Vagina (tissue), 2 donors: ENCODE measurements at regions not wholly inside any gene's neighbourhood (a gene's known extent, or its start where the extent isn't known, plus 50 kb on each side); places are given as distances from the start of the nearest gene placed in this dataset.
"Not testable (repeated sequence)": the region's sequence is repeated elsewhere in the genome, so short reads cannot be mapped to it uniquely, and the experiment has no call there.

Source experiments
- POLR2AphosphoS5 ChIP-seq, 2 donors: sonication (generic); formaldehyde crosslinking; IDR thresholded peaks; one replicate each; pipeline ENCODE4 v1.9.0; 2017; ENCODE audit warnings: antibody characterized with exemption in 2 of 2, mild to moderate bottlenecking in 2 of 2, low read depth in 1 of 2; ENCODE audit not compliant: insufficient read depth in 1 of 2
- TF ChIP-seq, protein P1 (sequence below), 3 experiments: fragments of 450-650 bp in 2 of 3; fragments of 200-600 bp in 1 of 3; sonication (generic) in 1 of 3; IDR thresholded peaks; one replicate each; pipeline ENCODE4 v1.5.1; 2017 to 2019; ENCODE audit warnings: antibody characterized with exemption in 3 of 3, mild to moderate bottlenecking in 2 of 3, moderate library complexity in 2 of 3

DNA sequence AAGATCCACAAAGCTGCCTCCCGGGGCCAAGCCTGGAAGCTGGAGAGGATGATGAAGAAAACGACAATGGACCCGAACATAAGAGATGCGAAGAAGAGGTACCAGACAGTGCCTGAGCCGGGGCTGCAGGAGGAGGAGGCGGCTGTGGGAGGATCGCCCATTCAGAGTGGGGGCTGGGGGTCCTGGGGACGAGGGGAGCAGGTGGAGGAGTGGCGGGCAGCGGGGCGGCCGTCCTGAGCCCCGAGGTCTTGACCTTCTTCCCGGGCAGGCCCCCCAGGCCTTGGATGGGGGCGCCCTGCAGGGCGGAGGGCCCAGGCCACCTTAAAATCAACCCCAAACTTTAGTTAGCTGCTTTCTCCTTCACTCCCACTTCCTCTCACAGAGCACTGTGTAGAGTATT is 267.1 kb upstream of the OR11H12 start:
- TF ChIP-seq, protein P1, sequence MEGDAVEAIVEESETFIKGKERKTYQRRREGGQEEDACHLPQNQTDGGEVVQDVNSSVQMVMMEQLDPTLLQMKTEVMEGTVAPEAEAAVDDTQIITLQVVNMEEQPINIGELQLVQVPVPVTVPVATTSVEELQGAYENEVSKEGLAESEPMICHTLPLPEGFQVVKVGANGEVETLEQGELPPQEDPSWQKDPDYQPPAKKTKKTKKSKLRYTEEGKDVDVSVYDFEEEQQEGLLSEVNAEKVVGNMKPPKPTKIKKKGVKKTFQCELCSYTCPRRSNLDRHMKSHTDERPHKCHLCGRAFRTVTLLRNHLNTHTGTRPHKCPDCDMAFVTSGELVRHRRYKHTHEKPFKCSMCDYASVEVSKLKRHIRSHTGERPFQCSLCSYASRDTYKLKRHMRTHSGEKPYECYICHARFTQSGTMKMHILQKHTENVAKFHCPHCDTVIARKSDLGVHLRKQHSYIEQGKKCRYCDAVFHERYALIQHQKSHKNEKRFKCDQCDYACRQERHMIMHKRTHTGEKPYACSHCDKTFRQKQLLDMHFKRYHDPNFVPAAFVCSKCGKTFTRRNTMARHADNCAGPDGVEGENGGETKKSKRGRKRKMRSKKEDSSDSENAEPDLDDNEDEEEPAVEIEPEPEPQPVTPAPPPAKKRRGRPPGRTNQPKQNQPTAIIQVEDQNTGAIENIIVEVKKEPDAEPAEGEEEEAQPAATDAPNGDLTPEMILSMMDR (IDR thresholded peaks at IDR 0.05) = not testable (repeated sequence)
- not testable (repeated sequence) for TF ChIP-seq POLR2AphosphoS5 (IDR thresholded peaks at IDR 0.05; ENCODE audit: insufficient read depth in 1 of 2, low read depth in 1 of 2)
